ENCODE measurements at regions not wholly inside any gene's neighbourhood (a gene's known extent, or its start where the extent isn't known, plus 50 kb on each side); places are given as distances from the start of the nearest gene placed in this dataset.

DNA sequence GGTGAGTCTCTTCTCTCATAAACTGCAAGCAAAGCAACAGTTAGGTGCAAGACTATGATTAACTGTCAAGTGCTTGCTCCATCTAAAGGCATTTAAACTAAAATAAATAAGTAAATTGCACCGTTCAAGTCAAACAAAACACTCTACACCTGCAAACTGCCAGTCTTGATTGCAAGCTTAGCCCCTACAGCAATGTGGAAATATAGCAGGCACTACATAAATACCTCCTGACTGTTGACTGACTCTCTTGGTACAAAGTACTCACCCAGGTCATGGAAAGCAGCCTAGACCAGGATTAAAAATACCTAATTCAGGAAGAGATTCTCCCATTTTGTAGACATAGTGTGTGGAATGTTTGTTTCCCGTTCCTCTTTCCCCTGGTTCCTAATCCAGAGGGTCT is 176.6 kb upstream of the KLHL29 start (continued):
- no peak for TF ChIP-seq ZNF546 (CRISPR knock-in tag; conservative IDR thresholded peaks at IDR 0.05)
- TF ChIP-seq HNRNPLL (IDR thresholded peaks at IDR 0.05; ENCODE audit: low read depth, low read length, poor library complexity, severe bottlenecking) = no peak

DNA sequence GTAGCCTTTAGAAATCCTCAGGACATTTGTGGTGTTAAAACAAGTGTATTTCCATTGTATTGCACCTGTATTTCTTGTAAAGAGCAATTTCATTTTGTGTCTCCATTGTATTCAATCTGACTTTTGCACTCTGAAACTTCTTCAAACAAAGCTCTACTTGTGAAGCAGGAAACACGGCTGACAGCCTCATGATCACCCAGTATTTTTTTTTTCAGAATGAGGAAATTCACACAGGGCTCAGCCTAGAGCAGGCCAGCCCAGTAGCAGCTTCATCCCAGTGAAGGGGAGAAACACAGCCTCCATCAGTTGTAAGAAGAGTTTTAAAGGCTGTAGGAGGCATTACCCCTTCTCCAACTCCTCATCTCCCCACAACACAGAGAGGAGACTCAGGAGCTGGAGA is 175.9 kb upstream of the KLHL29 start:
- ChIA-PET POLR2A (no interaction called here), CTCF (ENCODE audit: low intra/inter-chr PET ratio, low total read pairs) (no interaction called here)
- no peaks in the 10 kb centered on the region for H3K9me3 ChIP-seq (ENCODE audit: low read length)
- H3K4me3 ChIP-seq (replicated peaks in 1 of 3; ENCODE audit: insufficient read depth in 1 of 3, low read depth in 2 of 3, low read length in 3 of 3) = no peak overlapping the region
- no peaks in the 10 kb centered on the region for H4K20me1 ChIP-seq (ENCODE audit: insufficient read depth, low read length)
- H3K27ac ChIP-seq (ENCODE audit: extremely low read length, insufficient read depth, low read length) = no peak overlapping the region
- FAIRE-seq = no peak
- peak overlapping the region; percentile 39 for H3K4me2 ChIP-seq (ENCODE audit: low read depth, low read length)
- DNase-seq (ENCODE audit: low spot score) = peak; percentile 24
- no peaks in the 10 kb centered on the region for H3K36me3 ChIP-seq (replicated peaks in 1 of 2; ENCODE audit: control insufficient read depth in 1 of 2, insufficient read depth in 2 of 2, low read length in 2 of 2)
- in situ Hi-C loops (cut with HindIII; ENCODE audit: extremely low pct_ligation_motif_present, low pct_unique_long_range_greater_than_20kb) = no loop called here
- 0% methylated on average over 1 of the region's 1 CpG for WGBS (ENCODE audit: low lambda C conversion rate)
- peak; percentile 73 for ATAC-seq
- intact Hi-C loops (cut with micrococcal nuclease; ENCODE audit: unreplicated experiment) = no loop called here
- H3K4me1 ChIP-seq (ENCODE audit: insufficient read depth, low read length) = peaks cover 23% of the 10 kb centered on the region
- no peak overlapping the region for H3K9ac ChIP-seq (ENCODE audit: insufficient read depth, low read depth, low read length)
- H2AFZ ChIP-seq (ENCODE audit: low read length) = no peak overlapping the region
- H3K79me2 ChIP-seq (ENCODE audit: insufficient read depth, low read length) = no peaks in the 10 kb centered on the region
- no peaks in the 10 kb centered on the region; a peak in 1 of 5 replicates for H3K27me3 ChIP-seq (ENCODE audit: control insufficient read depth in 1 of 2, insufficient read depth in 2 of 2, low read length in 2 of 2)
- no TSS peak for BruUV-seq (replicated peaks)
- TF ChIP-seq ZSCAN12 (CRISPR knock-in tag; IDR thresholded peaks at IDR 0.05) (no peak), ZNF263 (CRISPR knock-in tag; IDR thresholded peaks at IDR 0.05) (no peak), SOX13 (IDR thresholded peaks at IDR 0.05) (no peak), SOX13 (CRISPR knock-in tag; conservative IDR thresholded peaks at IDR 0.05 in 1 of 2, IDR thresholded peaks at IDR 0.05 in 1 of 2) (peak in 1 of 2 experiments; percentile 68; a peak in 2 of 4 replicates), NRL (CRISPR knock-in tag; IDR thresholded peaks at IDR 0.05; ENCODE audit: borderline replicate concordance) (no peak), ZNF138 (CRISPR knock-in tag; IDR thresholded peaks at IDR 0.05; ENCODE audit: low read depth) (no peak), ZNF619 (CRISPR knock-in tag; IDR thresholded peaks at IDR 0.05) (no peak), ZNF670 (CRISPR knock-in tag; IDR thresholded peaks at IDR 0.05; ENCODE audit: borderline replicate concordance) (no peak), MTA1 (CRISPR knock-in tag; IDR thresholded peaks at IDR 0.05; ENCODE audit: borderline replicate concordance) (no peak)
- TF ChIP-seq, protein P1, sequence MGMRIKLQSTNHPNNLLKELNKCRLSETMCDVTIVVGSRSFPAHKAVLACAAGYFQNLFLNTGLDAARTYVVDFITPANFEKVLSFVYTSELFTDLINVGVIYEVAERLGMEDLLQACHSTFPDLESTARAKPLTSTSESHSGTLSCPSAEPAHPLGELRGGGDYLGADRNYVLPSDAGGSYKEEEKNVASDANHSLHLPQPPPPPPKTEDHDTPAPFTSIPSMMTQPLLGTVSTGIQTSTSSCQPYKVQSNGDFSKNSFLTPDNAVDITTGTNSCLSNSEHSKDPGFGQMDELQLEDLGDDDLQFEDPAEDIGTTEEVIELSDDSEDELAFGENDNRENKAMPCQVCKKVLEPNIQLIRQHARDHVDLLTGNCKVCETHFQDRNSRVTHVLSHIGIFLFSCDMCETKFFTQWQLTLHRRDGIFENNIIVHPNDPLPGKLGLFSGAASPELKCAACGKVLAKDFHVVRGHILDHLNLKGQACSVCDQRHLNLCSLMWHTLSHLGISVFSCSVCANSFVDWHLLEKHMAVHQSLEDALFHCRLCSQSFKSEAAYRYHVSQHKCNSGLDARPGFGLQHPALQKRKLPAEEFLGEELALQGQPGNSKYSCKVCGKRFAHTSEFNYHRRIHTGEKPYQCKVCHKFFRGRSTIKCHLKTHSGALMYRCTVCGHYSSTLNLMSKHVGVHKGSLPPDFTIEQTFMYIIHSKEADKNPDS (CRISPR knock-in tag; IDR thresholded peaks at IDR 0.05) = no peak
- TF ChIP-seq, protein P2, sequence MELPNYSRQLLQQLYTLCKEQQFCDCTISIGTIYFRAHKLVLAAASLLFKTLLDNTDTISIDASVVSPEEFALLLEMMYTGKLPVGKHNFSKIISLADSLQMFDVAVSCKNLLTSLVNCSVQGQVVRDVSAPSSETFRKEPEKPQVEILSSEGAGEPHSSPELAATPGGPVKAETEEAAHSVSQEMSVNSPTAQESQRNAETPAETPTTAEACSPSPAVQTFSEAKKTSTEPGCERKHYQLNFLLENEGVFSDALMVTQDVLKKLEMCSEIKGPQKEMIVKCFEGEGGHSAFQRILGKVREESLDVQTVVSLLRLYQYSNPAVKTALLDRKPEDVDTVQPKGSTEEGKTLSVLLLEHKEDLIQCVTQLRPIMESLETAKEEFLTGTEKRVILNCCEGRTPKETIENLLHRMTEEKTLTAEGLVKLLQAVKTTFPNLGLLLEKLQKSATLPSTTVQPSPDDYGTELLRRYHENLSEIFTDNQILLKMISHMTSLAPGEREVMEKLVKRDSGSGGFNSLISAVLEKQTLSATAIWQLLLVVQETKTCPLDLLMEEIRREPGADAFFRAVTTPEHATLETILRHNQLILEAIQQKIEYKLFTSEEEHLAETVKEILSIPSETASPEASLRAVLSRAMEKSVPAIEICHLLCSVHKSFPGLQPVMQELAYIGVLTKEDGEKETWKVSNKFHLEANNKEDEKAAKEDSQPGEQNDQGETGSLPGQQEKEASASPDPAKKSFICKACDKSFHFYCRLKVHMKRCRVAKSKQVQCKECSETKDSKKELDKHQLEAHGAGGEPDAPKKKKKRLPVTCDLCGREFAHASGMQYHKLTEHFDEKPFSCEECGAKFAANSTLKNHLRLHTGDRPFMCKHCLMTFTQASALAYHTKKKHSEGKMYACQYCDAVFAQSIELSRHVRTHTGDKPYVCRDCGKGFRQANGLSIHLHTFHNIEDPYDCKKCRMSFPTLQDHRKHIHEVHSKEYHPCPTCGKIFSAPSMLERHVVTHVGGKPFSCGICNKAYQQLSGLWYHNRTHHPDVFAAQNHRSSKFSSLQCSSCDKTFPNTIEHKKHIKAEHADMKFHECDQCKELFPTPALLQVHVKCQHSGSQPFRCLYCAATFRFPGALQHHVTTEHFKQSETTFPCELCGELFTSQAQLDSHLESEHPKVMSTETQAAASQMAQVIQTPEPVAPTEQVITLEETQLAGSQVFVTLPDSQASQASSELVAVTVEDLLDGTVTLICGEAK (IDR thresholded peaks at IDR 0.05) = no peak
- TF ChIP-seq, protein P2 (CRISPR knock-in tag; IDR thresholded peaks at IDR 0.05) = no peak

All from HepG2 (cell line).